GM21528 (cell line): ENCODE measurements at regions not wholly inside any gene's neighbourhood (a gene's known extent, or its start where the extent isn't known, plus 50 kb on each side); places are given as distances from the start of the nearest gene placed in this dataset.

Experiments
- ATAC-seq: cut with Tn5 transposase; IDR thresholded peaks from one replicate; pipeline ENCODE4 v1.9.1; 2021; ENCODE audit warnings: mild to moderate bottlenecking, moderate library complexity; ENCODE audit not compliant: unreplicated experiment, low FRiP score

- no peak for ATAC-seq
Measured at GRCh38 chr11:81159900-81160299, 1573.8 kb downstream of the FAM181B start.

- ATAC-seq: no peak
Measured at GRCh38 chr11:81135570-81135969, 1598.1 kb downstream of the FAM181B start.

GRCh38 chr11:81129618-81130017 is 1604.0 kb downstream of the FAM181B start:
- no peak for ATAC-seq

- ATAC-seq: no peak
Measured at GRCh38 chr11:81112718-81113117, 1620.9 kb downstream of the FAM181B start.

- no peak for ATAC-seq
Measured at GRCh38 chr11:81104051-81104450, 1629.6 kb downstream of the FAM181B start.

GRCh38 chr11:81098471-81098870 is 1635.2 kb downstream of the FAM181B start:
- ATAC-seq: no peak

- ATAC-seq: no peak
Measured at GRCh38 chr11:81092522-81092921, 1641.1 kb downstream of the FAM181B start.

GRCh38 chr11:81089242-81089641 is 1644.4 kb downstream of the FAM181B start:
- no peak for ATAC-seq

GRCh38 chr11:81080476-81080875 is 1639.6 kb upstream of the TENM4 start:
- ATAC-seq: no peak

GRCh38 chr11:81072273-81072672 is 1631.4 kb upstream of the TENM4 start:
- ATAC-seq: no peak

GRCh38 chr11:81071606-81072005 is 1630.8 kb upstream of the TENM4 start:
- ATAC-seq: no peak

GRCh38 chr11:81070948-81071347 is 1630.1 kb upstream of the TENM4 start:
- ATAC-seq: no peak

GRCh38 chr11:81059356-81059755 is 1618.5 kb upstream of the TENM4 start:
- ATAC-seq: no peak

GRCh38 chr11:81052344-81053158 is 1611.7 kb upstream of the TENM4 start:
- no peak for ATAC-seq

GRCh38 chr11:81039916-81040524 is 1599.2 kb upstream of the TENM4 start:
- ATAC-seq: no peak

- no peak for ATAC-seq
Measured at GRCh38 chr11:81036168-81036870, 1595.5 kb upstream of the TENM4 start.

GRCh38 chr11:81033779-81034540 is 1593.1 kb upstream of the TENM4 start:
- no peak for ATAC-seq

- ATAC-seq: no peak
Measured at GRCh38 chr11:81032906-81033305, 1592.1 kb upstream of the TENM4 start.

- no peak for ATAC-seq
Measured at GRCh38 chr11:81030186-81030585, 1589.4 kb upstream of the TENM4 start.

- ATAC-seq: no peak
Measured at GRCh38 chr11:81026032-81026431, 1585.2 kb upstream of the TENM4 start.

- ATAC-seq: no peak
Measured at GRCh38 chr11:81022057-81022456, 1581.2 kb upstream of the TENM4 start.
